CD4-positive, alpha-beta T cell treated with Interleukin-17A for 4 hours (primary cell): ENCODE measurements at regions not wholly inside any gene's neighbourhood (a gene's known extent, or its start where the extent isn't known, plus 50 kb on each side); places are given as distances from the start of the nearest gene placed in this dataset.
"Not testable (repeated sequence)": the region's sequence is repeated elsewhere in the genome, so short reads cannot be mapped to it uniquely, and the experiment has no call there.

Experiments used
- DNase-seq: peaks from one replicate; pipeline ENCODE4 v3.0.0-alpha.2; 2020; ENCODE audit warnings: mixed read lengths

DNA sequence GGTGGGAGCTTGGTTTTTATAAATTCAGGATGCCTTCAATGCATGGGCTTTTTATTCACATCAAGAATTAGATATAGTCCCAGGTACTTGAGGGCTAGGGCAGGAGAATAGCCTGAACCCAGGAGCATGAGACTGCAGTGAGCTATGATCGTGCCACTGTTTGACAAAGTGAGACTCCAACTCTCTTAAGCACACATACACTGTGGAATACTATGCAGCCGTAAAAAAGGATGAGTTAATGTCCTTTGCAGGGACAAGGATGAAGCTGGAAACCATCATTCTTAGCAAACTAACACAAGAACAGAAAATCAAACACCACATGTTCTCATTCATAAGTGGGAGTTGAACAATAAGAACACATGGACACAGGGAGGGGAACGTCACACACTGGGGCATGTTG, 470.0 kb downstream of the SETD4 start:
- not testable (repeated sequence) for DNase-seq

DNA sequence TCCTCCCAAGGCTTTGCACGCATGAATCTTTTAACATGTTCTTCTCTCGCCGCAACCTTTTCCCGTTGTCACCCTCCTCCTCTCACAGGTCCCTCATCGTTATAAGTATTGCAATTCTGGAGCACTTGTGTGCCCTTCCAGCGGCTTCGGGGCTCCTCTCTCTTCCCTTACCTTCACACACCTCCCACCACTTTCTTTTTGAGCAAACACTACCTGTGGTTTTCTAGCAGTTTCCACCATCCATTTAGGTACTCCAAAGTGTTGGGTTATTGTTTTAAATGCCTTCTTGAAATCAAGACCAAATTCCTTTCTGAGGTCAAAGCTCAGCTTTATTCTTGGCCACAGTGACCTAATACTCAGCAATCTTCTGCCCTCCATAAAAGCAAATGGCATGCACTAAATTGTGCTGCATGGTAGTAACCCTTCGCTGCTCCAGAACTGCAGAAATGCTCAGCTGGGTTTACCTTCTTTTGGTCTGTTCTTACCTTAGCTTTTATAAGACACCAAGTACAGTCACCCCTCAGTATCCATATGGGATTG, 472.4 kb downstream of the SETD4 start:
- DNase-seq = no peak

DNA sequence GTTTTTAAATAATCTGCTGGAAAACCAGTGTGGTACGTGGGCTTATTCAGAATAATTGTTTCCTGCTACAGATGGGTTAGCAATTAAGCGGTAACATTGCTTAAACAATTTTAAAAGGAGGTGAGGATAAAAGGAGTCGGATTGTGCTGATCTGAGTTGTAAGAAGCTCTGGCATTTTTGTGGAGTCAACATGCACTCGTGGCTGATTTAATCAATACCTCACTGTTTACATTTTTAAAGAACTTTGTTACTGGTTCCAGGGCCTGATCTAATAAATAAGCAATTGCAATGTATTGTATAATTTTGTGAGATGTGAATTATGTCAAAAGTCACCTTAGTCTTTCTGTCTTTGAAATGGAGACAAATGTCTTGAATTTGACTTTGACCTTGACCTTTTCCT, 474.0 kb downstream of the SETD4 start:
- no peak for DNase-seq

DNA sequence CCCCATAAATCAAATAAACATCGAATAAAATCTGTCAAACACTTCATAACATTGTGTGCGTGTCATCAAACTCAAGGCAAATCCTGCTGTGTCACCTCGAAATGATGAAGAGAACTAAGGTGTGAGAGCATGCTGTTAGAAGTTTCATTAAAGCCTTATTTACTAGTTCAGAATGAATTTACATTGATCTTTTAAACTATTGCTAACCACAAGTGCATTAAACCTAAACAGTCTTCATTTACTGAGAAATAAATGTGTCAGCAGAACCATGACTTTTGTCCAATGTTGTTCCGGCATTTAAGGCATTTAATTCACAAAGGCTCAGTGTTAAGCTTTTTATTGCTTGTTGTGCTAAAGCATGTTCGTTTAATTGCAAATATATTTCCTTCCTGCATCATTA, 474.4 kb downstream of the SETD4 start:
- DNase-seq = no peak

DNA sequence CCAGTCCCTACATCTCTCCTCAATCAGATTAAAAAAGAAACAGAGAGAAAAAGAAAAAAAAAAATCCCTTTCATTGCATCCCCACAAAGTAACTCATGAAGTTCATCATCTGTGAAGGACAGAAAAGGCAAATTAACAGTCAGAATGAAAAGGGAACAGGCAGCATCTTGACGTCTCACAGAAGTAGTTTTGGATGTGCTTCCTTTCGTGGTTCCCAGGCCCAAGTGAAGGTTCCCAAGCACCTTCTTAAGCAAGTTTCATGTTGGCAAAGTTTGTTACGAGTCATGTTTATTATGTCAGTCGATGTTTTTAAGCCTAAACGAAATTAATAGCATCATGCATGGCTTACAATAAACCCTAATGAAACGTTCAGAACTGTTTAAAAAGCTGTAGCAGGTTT, 475.2 kb downstream of the SETD4 start:
- no peak for DNase-seq

DNA sequence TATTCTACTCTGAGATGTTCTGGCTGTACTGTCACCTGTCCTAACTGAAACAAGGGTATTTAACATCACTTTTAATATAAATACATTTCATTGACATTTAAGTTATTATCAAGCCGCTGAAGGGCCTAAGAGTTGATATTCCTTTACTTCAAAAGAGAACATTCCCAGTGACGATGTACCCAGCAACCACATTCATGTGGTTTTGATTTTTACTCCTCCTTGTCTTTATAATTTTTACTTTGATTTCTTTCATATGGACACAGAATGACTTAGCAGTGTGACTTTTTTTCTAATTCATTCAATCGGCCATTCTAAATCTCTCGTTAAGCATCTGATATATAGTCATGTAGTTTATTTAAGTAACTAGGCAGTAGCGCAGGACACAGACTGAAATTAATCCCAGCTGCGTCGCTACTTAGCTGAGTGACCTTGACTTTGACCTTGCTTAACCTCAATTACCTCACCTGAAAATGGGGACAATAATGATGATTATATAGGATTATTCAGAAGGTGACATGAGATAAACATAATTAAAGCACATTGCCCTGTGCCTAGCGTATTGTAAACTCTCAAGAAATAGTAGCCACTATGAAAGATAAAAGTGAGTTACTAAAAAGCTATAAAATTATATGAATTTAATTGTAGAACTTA, 476.6 kb downstream of the SETD4 start:
- DNase-seq = no peak

DNA sequence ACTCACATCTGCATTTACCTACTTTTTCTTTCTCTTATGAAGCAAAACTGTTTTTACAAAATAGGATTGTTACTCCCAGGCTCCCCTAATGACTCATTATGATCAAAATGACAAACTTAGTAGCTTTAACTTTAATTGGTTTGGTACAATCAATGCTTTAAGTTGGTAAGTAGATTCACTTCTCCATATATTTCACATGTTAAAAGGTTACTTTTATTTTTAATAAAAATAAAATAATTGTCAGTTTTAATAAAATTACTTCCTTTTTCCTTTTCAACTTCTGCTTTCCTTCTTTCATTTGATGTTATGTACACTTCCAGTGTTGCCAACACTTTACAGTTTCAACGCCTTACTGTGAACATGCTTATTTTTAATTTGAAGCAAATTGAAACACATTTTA, 477.6 kb downstream of the SETD4 start:
- no peak for DNase-seq

DNA sequence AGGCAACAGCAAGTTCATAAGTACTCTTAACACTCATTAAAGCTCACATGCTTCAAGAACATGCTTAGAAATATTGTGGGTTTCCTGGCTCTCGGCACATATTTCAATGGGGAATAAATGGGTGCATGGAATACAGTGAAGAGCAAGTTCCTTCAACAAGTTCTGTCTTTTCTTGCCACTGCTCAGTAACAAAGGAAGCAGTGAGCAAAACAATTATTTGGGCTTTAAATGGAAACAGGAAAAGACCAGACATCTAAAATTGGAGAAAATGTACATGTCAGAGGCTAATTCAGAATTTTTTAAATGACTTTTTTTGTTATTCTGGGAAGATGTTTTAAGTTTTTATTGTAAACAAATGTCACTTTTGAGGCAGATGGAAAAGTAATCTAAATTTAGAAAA, 478.7 kb downstream of the SETD4 start:
- DNase-seq = no peak

DNA sequence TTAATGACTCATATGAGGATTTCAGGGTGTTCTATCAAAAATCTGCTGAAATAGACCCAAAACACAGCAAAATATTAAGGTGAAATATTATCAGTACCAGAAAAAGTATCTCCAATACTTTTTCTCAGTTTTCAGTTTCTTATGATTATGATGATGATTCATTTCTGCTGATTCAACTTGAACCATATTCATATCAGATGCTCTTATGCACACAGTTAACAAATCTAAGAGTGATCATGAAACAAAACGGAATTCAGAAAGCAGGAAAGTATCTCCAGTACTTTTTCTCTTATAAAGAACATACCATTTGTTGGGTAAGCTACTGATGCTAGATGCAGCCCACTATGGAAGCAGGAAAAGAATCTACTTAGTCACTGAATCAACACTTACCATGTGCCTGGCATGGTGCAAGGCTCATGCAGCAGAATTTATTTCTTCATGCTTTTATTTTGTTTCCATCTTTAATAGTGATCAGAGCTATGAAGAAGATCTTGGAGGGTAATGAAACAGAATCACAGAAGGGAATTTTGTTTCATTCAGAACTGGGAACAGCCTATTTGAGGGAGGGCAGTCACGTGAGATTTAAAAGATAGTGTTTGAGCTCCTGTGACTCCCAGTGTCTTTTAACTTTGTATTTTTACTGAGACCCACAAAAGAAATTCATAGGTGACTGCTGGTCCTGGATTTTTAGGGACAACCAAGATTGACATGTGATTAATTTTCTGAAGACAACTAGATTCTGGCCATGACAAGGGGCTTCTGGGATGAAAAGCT, 480.6 kb downstream of the SETD4 start:
- DNase-seq = no peak

DNA sequence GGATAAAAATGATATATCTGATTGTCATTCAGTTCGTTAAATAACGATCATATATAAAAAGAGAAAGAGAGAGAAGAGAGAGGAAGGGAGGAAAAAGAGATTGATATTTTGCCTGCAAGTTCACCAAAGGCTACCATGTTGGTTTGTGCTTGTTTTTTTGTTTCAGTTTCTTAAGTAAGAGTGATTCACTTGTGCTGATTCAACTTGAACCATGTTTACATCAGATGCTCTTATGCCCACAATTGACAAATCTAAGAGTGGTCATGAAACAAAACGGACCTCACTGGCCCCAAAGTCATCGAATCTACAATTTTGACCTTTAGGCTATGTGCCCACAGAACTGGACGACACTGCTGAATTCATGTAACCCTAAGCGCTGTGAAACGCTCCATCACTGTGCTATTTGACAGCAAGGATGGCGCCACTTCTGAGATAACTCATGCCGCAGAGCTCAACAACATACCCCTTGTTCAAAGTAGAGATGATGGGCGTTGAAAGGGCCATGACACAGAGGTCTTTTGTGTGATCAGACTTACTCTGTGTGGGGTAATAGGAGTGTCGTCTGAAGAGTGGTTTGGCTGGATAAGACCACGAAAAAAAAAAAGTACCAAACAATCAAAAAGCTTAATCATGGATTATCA, 481.4 kb downstream of the SETD4 start:
- DNase-seq = no peak

DNA sequence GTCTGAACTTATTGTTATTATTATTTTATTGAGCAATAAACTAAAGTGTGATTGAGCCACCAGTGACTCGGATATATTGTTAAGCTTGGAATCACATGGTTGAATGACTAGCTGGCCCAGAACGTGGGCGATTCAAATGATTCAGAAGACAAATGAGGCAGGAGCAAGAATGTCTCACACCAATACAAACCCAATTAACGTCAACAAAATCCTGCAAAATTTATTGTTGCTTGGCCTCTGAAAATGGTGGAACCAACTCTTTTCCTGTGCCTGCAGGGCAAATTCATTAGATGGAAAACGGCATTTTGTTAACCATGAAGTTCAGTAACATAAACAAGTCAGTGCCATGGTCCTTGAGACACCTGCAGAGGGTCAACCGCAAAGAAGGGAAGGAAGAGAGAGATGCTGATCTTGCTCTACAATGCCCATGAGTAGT, 482.0 kb downstream of the SETD4 start:
- no peak for DNase-seq

DNA sequence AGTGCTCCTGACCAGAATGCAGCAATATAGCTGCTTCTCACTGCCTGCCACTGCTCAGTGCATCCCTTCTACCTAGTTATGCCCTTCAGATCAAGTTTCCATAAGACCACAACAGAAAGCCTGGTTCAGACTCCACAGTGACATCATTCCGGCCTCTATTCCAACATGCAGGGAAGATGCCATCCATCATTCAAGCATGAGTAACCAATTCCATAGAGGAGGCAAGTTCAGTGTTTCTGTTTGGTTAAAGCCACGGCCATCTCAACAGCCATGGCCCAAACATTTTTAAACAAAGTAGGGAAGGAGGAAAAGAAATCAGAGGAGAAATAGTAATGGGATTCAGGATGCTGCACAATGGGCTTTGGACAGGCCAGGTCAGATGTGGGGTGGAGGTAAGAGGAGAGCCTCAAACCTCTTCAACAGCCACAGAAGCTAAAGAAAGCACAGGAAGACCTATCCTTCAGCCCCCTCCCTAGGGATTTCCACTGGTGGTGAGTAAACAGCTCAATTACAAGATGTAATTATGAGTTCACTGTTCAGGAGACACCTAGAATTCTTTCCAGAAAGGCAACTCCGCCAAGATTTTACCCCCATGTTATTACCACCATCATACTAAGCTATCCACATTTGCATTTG, 484.9 kb downstream of the SETD4 start:
- DNase-seq = no peak

DNA sequence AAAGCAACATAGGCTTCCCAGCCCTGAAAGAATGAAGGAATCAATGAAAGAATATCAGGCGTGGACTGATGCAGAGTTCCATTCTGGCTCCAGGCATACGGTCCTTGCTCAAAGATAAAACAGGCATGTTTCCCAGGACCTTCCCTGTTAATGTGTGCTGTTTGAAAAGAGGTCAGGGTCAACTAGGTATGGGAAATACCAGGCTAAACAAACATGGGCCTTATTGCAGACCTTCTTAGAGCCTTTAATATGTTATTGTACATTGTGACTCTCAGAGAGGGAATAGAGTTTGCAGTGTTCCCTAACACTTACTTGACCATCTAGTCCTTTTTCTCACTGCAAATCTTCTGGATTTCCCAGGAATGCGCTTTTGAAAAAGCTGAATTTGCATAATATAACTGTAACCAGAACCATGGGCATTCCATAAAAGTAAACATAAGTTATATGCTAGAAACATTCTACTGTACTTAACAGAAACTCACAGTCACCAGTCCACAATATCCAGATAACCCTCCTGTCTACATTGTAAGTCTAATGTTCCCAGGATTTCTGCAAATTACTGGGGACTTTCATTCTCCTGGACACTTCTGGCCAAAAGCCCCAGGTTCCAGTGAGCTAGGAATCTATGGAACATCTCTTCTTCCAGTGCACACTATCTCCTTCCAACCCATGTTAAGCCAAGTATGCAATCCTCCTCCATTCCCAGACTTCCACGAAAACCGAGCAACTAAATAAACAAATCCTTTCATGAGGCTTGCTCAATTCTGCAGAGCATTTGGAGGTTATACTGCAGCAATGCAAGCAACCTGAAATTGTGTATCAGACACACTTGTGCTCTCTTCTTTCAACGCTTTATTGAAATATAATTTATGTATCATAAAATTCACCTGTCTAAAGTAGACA, 486.6 kb downstream of the SETD4 start:
- no peak for DNase-seq

DNA sequence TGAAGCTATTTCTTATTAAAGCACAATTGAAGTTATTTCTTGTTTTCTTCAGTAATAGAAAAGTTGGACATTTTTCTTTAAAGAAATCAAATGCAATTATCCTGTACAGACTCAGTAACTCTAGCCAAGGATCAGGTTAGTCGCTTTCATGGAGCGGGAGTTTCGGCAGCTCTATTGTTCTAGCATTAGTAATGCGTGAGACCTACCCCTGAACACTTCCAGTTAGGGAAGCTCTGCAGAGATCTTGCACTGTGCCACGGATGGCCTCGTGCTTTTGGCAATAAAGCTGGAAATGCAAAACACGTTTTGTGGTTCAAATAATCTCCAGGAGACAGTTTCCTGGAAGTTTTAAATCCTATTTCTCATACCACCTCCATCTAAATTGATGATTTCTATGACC, 488.4 kb downstream of the SETD4 start:
- DNase-seq = no peak

DNA sequence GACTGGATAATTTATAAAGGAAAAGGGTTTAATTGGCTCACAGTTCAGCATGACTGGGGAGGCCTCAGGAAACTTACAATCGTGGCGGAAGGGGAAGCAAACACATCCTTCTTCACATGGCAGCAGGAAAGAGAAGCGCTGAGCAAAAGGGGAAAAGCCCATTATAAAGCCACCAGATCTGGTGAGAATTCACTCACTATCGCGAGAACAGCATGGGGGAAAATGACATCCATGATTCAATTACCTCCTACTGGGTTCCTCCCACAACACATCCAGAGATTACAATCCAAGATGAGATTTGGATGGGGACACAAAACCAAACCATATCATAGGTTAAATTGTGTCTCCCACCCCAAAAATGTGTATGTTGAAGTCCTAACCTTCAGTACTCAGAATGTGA, 491.7 kb downstream of the SETD4 start:
- DNase-seq = no peak

DNA sequence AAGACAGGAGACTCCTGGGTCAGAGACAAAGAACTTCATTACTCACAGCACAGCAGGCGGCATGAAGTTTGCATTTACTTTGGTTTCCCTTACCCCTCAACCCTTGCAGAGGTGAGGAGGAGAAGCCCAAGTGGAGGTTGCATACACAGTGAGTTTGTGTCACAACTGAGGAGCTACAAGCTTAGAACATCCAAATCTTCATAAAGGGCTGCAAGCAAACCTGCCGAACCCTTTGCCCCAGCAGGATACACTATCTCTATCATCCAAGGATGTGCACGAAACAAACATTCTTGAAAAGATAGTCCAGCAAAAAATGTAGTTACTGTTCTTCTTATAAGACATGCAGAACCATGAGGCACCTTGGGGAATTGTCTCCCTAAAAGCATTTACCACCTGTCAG, 493.5 kb downstream of the SETD4 start:
- no peak for DNase-seq

DNA sequence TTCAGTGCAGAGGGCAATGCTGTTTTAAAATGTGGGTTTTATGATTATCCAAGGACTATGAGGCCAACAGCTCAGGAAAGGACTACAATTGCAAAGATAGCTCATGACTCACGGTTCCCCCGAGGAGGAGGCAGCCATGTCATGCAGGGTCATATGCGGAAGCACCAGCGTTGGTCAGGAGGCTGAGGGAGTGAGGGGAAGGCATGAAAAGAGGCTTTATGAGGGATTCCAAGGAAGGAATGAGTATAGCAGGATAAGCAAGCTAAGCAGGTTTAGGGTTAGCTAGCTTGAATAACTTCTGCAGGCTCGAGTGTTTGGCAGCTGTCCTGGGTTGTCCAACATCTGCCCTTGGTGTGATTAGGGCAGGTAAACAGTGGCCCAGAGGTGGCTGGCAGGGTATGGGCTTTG, 495.1 kb downstream of the SETD4 start:
- no peak for DNase-seq

DNA sequence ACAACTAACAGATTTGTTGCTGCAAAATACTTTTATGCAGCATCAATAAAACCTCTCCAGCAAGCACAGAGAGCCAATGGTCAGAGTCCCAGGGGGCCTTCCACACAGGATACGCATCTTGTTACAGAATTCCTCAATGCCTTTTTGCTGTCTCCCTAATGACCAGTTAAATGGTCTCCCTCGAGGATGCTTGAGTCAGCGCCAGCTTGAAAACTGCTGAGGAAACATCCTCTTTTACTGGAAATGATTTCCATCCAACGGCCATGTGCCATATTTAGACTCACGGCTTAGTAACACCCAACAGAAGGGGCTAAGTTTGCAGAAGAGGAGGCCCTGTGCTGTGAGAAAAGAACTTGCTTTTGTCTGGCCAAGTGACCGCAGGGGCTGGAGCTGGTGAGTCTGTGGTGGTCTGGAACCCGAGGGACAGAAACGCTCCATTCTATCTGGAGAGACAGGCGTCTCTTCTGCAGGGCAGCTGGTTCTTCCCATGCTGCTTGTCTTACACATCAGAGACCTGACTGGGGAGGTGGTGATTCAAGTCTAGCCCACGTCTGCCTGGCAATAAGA, 496.4 kb downstream of the SETD4 start:
- no peak for DNase-seq

DNA sequence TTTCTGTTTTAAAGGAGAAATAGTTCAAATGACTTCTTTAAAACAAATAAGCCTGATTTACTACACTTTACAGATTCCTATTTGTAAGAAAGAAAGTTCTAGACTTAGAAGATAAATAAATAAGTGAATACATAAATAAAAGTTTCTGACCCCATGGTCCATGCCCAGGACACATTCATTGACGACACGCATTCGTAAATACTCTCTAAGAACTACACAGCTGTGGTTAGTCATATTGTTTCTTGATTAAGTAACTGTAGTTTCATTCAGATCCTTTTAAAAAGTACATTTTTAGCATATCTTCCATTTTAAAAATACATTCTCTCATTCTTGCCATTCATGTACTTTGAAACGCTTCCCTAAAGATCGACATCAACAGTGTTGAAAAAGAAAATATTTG, 497.4 kb downstream of the SETD4 start:
- no peak for DNase-seq

DNA sequence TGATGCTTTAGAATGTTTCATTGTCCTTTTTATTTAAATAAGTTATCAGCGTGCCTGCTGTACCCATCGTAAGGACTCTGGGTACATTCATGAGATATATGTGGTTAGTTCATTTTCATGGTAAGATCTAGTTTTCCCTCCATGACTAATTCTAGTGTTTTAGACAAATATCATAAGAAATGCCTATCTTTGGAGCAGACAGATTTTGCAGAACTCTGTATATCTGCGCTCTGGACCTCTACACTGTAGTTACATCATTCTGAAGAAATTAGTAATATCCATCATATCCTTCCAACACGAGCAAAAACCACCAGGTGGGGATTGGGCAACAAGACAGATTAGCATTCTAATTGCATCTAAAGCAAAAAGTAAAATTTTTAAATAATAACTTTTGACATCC, 499.2 kb downstream of the SETD4 start:
- DNase-seq = no peak

DNA sequence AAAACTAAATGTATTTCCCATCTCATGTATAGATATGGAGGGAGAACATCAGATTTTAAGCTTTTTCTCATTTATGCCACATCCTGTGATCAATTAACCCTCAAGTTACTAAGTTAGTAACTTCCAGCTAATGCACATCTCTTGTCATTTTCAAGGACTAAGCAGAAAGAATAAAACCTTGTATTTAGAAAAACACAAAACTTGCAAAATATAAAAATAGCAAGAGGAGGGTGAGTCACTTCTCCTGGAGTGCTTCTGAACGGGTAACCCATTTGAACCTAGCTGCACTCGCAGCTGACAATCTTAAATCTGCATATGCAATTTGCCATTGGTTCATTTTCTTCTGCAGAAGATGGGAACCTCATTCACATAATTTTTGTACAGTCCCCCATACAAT, 500.5 kb downstream of the SETD4 start:
- no peak for DNase-seq
